ENCODE measurements at regions not wholly inside any gene's neighbourhood (a gene's known extent, or its start where the extent isn't known, plus 50 kb on each side); places are given as distances from the start of the nearest gene placed in this dataset.

DNA sequence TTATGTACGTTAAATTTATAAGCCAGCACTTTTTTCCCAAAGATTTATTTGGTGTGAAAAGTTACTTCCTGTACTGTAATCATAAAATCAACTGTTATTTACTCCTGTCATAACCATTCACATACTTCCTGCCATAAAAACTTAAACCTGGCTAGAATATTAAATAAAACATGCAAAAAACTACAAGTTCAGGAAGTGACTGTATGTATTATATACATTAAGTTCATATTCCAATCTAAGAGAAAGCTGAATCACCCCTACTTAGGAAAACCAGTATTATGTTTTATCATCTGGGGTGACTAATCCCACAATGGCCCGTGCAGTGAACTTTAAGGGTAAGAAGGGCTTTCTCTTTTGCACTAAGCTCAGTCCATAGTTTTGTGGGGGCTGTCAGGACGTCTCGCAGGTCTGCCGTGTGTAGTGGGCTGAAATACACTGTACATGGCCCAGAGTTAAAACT, 183.7 kb upstream of the KLF14 start:
- TF ChIP-seq, protein P1, sequence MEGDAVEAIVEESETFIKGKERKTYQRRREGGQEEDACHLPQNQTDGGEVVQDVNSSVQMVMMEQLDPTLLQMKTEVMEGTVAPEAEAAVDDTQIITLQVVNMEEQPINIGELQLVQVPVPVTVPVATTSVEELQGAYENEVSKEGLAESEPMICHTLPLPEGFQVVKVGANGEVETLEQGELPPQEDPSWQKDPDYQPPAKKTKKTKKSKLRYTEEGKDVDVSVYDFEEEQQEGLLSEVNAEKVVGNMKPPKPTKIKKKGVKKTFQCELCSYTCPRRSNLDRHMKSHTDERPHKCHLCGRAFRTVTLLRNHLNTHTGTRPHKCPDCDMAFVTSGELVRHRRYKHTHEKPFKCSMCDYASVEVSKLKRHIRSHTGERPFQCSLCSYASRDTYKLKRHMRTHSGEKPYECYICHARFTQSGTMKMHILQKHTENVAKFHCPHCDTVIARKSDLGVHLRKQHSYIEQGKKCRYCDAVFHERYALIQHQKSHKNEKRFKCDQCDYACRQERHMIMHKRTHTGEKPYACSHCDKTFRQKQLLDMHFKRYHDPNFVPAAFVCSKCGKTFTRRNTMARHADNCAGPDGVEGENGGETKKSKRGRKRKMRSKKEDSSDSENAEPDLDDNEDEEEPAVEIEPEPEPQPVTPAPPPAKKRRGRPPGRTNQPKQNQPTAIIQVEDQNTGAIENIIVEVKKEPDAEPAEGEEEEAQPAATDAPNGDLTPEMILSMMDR (IDR thresholded peaks at IDR 0.05), result no peak
- TF ChIP-seq POLR2A (IDR thresholded peaks at IDR 0.05) (no peak), EP300 (IDR thresholded peaks at IDR 0.05) (no peak)

All from tibial nerve (tissue), 4 donors.